GM13976 (cell line): ENCODE measurements at regions not wholly inside any gene's neighbourhood (a gene's known extent, or its start where the extent isn't known, plus 50 kb on each side); places are given as distances from the start of the nearest gene placed in this dataset.

Experiments used
- DNase-seq: peaks from one replicate; pipeline ENCODE4 v3.0.0; 2012; ENCODE audit warnings: low spot score
- in situ Hi-C: fragments of 300-500 bp; cut with MboI; formaldehyde crosslinking; loops from one replicate; pipeline ENCODE4 v1.12.0; 2022; ENCODE audit warnings: low sequenced_read_pairs, mixed read lengths, inconsistent platforms; ENCODE audit not compliant: unreplicated experiment
- TF ChIP-seq, protein P1 (sequence below): IDR thresholded peaks from 2 replicates; pipeline ENCODE4 v1.5.1; 2012; ENCODE audit warnings: borderline replicate concordance, mild to moderate bottlenecking; ENCODE audit not compliant: insufficient read depth; ENCODE audit errors: extremely low read depth, missing control alignments, control extremely low read depth

GRCh38 chr17:71158437-71158836 lies 962.4 kb upstream of the SOX9 start:
- TF ChIP-seq, protein P1, sequence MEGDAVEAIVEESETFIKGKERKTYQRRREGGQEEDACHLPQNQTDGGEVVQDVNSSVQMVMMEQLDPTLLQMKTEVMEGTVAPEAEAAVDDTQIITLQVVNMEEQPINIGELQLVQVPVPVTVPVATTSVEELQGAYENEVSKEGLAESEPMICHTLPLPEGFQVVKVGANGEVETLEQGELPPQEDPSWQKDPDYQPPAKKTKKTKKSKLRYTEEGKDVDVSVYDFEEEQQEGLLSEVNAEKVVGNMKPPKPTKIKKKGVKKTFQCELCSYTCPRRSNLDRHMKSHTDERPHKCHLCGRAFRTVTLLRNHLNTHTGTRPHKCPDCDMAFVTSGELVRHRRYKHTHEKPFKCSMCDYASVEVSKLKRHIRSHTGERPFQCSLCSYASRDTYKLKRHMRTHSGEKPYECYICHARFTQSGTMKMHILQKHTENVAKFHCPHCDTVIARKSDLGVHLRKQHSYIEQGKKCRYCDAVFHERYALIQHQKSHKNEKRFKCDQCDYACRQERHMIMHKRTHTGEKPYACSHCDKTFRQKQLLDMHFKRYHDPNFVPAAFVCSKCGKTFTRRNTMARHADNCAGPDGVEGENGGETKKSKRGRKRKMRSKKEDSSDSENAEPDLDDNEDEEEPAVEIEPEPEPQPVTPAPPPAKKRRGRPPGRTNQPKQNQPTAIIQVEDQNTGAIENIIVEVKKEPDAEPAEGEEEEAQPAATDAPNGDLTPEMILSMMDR, result no peak
- in situ Hi-C loops, result no loop called here
- DNase-seq, result no peak

DNA sequence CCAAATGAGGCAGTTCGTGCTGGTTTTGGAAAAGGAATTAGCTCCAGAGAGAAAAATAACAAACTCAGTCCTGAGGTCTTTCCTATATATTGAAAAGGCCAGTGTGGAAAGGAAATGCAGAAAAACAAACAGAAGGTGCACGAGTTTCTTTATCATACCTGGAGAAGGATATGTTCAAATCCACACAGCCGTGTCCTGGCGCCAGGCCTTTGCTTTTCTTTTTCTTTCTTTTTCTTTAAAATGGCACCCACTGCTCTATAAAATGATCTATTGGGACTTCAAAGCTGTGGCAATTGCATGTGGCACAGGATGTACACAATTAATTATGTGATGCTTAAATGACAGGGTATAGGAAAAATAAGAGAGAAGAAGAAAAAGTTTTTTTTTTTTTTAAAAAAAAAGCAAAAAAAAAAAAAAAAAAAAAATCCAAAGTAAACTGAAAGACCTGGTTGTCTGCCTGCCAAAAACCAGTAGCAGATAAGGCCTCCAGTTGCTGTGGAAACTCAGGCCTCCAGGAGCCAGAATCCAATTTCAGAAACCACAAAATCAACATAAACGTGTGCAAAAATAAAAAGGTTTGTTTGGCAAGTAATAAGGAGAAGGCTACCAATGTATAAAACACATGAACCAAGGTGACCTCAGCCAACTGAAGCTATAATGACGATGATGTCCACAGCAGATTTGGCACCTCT lies 957.6 kb upstream of the SOX9 start:
- no peak for DNase-seq
- TF ChIP-seq, protein P1, result no peak
- in situ Hi-C loops, result no loop called here

DNA sequence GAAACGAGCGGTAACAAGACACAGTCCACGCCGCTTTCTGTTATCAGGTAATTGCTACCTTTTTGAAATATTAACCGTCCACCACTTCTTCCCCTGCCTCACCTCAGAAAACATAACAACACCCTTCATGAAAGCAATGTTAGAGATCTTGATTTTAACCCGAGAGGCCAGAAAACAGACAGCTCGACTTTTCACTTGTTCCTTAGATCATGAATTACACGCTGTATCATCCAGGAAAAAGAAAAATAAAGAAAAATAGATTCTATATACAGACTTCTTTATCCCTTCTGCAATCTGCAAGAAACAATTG lies 957.1 kb upstream of the SOX9 start:
- in situ Hi-C loops, result no loop called here

DNA sequence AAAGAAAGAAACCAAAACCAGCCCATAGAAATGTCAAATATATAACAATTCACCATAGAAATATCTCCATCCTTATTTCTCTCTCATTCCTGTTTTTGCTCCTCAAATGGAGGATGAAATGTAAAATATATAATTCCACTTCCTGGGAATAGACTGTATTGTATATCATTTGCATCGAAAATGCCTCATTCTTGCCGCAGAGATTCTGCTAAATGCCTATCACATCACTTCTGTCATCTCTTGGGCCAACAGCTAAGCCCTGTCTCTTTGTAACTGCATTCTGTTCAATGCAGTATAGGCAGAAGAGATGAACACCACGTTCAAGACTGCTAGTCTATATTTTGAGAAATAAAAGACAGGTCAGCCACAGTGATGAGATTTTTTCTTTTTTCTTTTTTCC lies 956.3 kb upstream of the SOX9 start:
- in situ Hi-C loops, result no loop called here
- TF ChIP-seq, protein P1, result no peak
- DNase-seq, result no peak

More for the DNA sequence above, 957.1 kb upstream of the SOX9 start:
- TF ChIP-seq, protein P1, result no peak
- DNase-seq, result no peak

GRCh38 chr17:71166311-71166710 lies 954.5 kb upstream of the SOX9 start:
- no peak for DNase-seq
- in situ Hi-C loops, result no loop called here
- TF ChIP-seq, protein P1, result no peak

DNA sequence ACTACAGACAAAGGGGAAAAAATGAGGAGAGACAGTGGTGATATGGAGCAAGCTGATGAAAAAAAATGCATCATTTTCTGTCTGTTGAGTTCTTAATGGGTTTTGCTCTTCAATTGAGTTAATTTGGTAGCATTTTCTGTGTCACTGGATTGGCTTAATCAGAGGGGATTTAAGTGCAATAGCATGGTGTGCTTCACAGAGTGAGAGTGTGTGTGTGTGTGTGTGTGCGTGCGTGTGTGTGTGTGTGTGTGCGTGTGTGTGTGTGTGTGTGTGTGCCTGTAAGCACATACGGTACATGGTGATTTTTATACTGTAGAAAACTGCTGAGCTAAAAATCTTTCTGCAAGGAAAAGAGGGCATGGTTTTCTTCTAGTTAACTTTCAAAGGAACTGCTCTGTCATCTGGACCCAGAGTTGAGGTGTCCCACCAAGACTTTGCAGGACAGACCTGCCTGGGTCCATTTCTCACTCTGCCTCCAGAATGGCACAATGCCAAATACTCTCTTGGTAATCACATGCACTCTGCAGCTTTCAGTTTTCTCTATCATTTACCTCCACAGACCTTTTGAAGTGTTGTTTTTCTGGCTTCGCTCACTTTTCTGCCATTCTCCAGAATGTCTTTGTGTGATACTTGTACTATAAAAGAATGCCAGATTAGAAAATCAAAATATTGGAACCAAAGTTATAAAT lies 952.6 kb upstream of the SOX9 start:
- TF ChIP-seq, protein P1, result no peak
- in situ Hi-C loops, result no loop called here
- no peak for DNase-seq
